K562 (cell line): ENCODE measurements at regions not wholly inside any gene's neighbourhood (a gene's known extent, or its start where the extent isn't known, plus 50 kb on each side); places are given as distances from the start of the nearest gene placed in this dataset.

Source experiments
- CTBP1 ChIP-seq: fragments of 450-650 bp; IDR thresholded peaks from 2 replicates; pipeline ENCODE4 v1.6.1; 2016; ENCODE audit warnings: borderline replicate concordance
- PATZ1 ChIP-seq: fragments of 250-450 bp; sonication (Bioruptor Pico); IDR thresholded peaks from 2 replicates; pipeline ENCODE4 v1.5.0; 2020; ENCODE audit warnings: mild to moderate bottlenecking, borderline replicate concordance
- PREB ChIP-seq: sonication (generic); formaldehyde crosslinking; IDR thresholded peaks from 2 replicates; pipeline ENCODE4 v1.8.1; 2023; ENCODE audit warnings: mild to moderate bottlenecking, missing genetic modification reagents
- TRIM25 ChIP-seq: fragments of 450-650 bp; IDR thresholded peaks from 2 replicates; pipeline ENCODE4 v1.7.0; 2016; ENCODE audit warnings: borderline replicate concordance
- ZNF398 ChIP-seq: fragments of 250-450 bp; sonication (Bioruptor Pico); IDR thresholded peaks from 2 replicates; pipeline ENCODE4 v1.8.0; 2021; ENCODE audit warnings: moderate library complexity, mild to moderate bottlenecking, inconsistent platforms
- ZNF518B ChIP-seq: fragments of 250-450 bp; sonication (Bioruptor Pico); IDR thresholded peaks from 2 replicates; pipeline ENCODE4 v1.5.0; 2021; ENCODE audit warnings: mild to moderate bottlenecking, moderate library complexity

- no peak for TF ChIP-seq PATZ1 (CRISPR knock-in tag)
- TF ChIP-seq PREB (CRISPR knock-in tag) = no peak
- TF ChIP-seq ZNF398 (CRISPR knock-in tag) = no peak
- TF ChIP-seq TRIM25 = no peak
- TF ChIP-seq CTBP1 = no peak
- TF ChIP-seq ZNF518B (CRISPR knock-in tag) = no peak
Observed at GRCh38 chr18:27845897-27846296, 331.0 kb downstream of the CDH2 start (continued).
